HCT116 (cell line): ENCODE measurements at regions not wholly inside any gene's neighbourhood (a gene's known extent, or its start where the extent isn't known, plus 50 kb on each side); places are given as distances from the start of the nearest gene placed in this dataset.
"Not testable (repeated sequence)": the region's sequence is repeated elsewhere in the genome, so short reads cannot be mapped to it uniquely, and the experiment has no call there.

Experiments
- ATAC-seq: fragments of 200-7000 bp; cut with Tn5 transposase; 2 replicates; pipeline ENCODE4 v1.9.1; 2020; ENCODE audit warnings: mild to moderate bottlenecking, moderate library complexity
- BruUV-seq: library from RNA; stranded (reverse); fragments of 400-500 nt; replicated peaks from 2 replicates; lab custom pipeline; 2021; lab: Mats Ljungman, UMichigan
- CTCF ChIA-PET: fragments of 300-600 bp; sonication (Branson Sonifier 250); formaldehyde crosslinking; loops from one replicate; lab custom pipeline; 2021; ENCODE audit warnings: antibody characterized with exemption; lab: Charles Lee
- POLR2A ChIA-PET: fragments of 300-600, 350-600 bp; sonication (Branson Sonifier 250); formaldehyde crosslinking; loops from one replicate; lab custom pipeline; 2021; ENCODE audit warnings: antibody characterized with exemption; lab: Charles Lee
- RAD21 ChIA-PET, 2 experiments: fragments of 300-600 bp; sonication (Branson Sonifier 250); formaldehyde crosslinking; loops; one replicate each; lab custom pipeline; 2023; ENCODE audit warnings: low total read pairs in 2 of 2; ENCODE audit not compliant: uncharacterized antibody in 2 of 2, unreplicated experiment in 2 of 2, low non-redundant PET in 1 of 2; lab: Charles Lee
- DNase-seq: peaks from one replicate; pipeline ENCODE4 v3.0.0-alpha.2; 2010; ENCODE audit warnings: low read depth, low spot score
- H2AFZ ChIP-seq: fragments of 200-600 bp; shearing (Covaris generic), sonication (generic); 2 replicates; pipeline ENCODE4 v1.6.1; 2017; ENCODE audit warnings: low read depth, mixed run types, mixed read lengths, antibody characterized with exemption, low read length; ENCODE audit not compliant: poor library complexity, severe bottlenecking
- H3K27ac ChIP-seq: 2 replicates; pipeline ENCODE4 v1.5.1; 2012; ENCODE audit warnings: low read depth, low read length
- H3K27me3 ChIP-seq: fragments of 200-600 bp; sonication (generic); 2 replicates; pipeline ENCODE4 v1.6.1; 2016; ENCODE audit warnings: mixed run types, low read length, mixed read lengths; ENCODE audit not compliant: insufficient read depth
- H3K36me3 ChIP-seq, 2 experiments: fragments of 200-500 bp in 1 of 2; fragments of 200-600 bp in 1 of 2; sonication (Bioruptor generic) in 1 of 2; sonication (generic) in 1 of 2; 2 replicates each; pipeline versions ENCODE4 v1.5.1 to v1.6.1; 2014 to 2016; ENCODE audit warnings: low read length in 2 of 2, inconsistent platforms in 1 of 2, mixed read lengths in 1 of 2, mixed run types in 1 of 2; ENCODE audit not compliant: insufficient read depth in 2 of 2, control insufficient read depth in 1 of 2
- H3K4me1 ChIP-seq, 2 experiments: fragments of 200-600 bp in 1 of 2; sonication (generic) in 1 of 2; 2 replicates each; pipeline versions ENCODE4 v1.5.1 to v1.6.1; 2012 to 2017; ENCODE audit warnings: low read length in 2 of 2, inconsistent platforms in 1 of 2, mild to moderate bottlenecking in 1 of 2, mixed read lengths in 1 of 2, mixed run types in 1 of 2, moderate library complexity in 1 of 2; ENCODE audit not compliant: insufficient read depth in 2 of 2, control insufficient read depth in 1 of 2
- H3K4me2 ChIP-seq: fragments of 200-600 bp; sonication (generic); 2 replicates; pipeline ENCODE4 v1.6.1; 2017; ENCODE audit warnings: mixed run types, low read length, mixed read lengths
- H3K4me3 ChIP-seq, 2 experiments: fragments of 200-600 bp in 1 of 2; sonication (generic) in 1 of 2; replicated peaks in 1 of 2; 2 replicates each; pipeline ENCODE4 v1.5.1; 2011 to 2016; ENCODE audit warnings: low read length in 2 of 2, control low read depth in 1 of 2, low read depth in 1 of 2, mild to moderate bottlenecking in 1 of 2, mixed read lengths in 1 of 2, mixed run types in 1 of 2
- H3K79me2 ChIP-seq: fragments of 200-600 bp; sonication (generic); 2 replicates; pipeline ENCODE4 v1.6.1; 2017; ENCODE audit warnings: mild to moderate bottlenecking, mixed run types, low read length, moderate library complexity, mixed read lengths; ENCODE audit not compliant: insufficient read depth
- H3K9ac ChIP-seq: fragments of 200-600 bp; sonication (generic); 2 replicates; pipeline ENCODE4 v1.6.1; 2016; ENCODE audit warnings: low read length, mixed read lengths
- H3K9me2 ChIP-seq: fragments of 200-600 bp; sonication (generic), shearing (Covaris generic); 2 replicates; pipeline ENCODE4 v1.6.1; 2017; ENCODE audit warnings: mixed run types, mild to moderate bottlenecking, moderate library complexity; ENCODE audit not compliant: insufficient read depth
- H3K9me3 ChIP-seq, 2 experiments: fragments of 200-500 bp in 1 of 2; fragments of 200-600 bp in 1 of 2; sonication (Bioruptor generic) in 1 of 2; sonication (generic) in 1 of 2; 2 replicates each; pipeline ENCODE4 v1.6.1; 2014 to 2017; ENCODE audit warnings: low read length in 2 of 2, mixed read lengths in 2 of 2, inconsistent platforms in 1 of 2, low read depth in 1 of 2, mild to moderate bottlenecking in 1 of 2, mixed run types in 1 of 2, moderate library complexity in 1 of 2; ENCODE audit not compliant: control insufficient read depth in 1 of 2, insufficient read depth in 1 of 2
- H4K20me1 ChIP-seq: fragments of 200-600 bp; sonication (generic), shearing (Covaris generic); 2 replicates; pipeline ENCODE4 v1.6.1; 2017; ENCODE audit warnings: mixed run types, mild to moderate bottlenecking, moderate library complexity; ENCODE audit not compliant: insufficient read depth
- CEBPB ChIP-seq: IDR thresholded peaks from 2 replicates; pipeline ENCODE4 v1.6.1; 2012; ENCODE audit warnings: low read depth
- EGR1 ChIP-seq: IDR thresholded peaks from 2 replicates; pipeline ENCODE4 v1.6.1; 2012; ENCODE audit warnings: low read depth
- EZH2phosphoT487 ChIP-seq: fragments of 200-600 bp; IDR thresholded peaks from 2 replicates; pipeline ENCODE4 v1.6.1; 2018; ENCODE audit warnings: antibody characterized with exemption, borderline replicate concordance
- FOSL1 ChIP-seq: IDR thresholded peaks from 2 replicates; pipeline ENCODE4 v1.6.1; 2012; ENCODE audit warnings: low read depth
- POLR2A ChIP-seq: IDR thresholded peaks from 2 replicates; pipeline ENCODE4 v1.7.0; 2011; ENCODE audit warnings: borderline replicate concordance; ENCODE audit not compliant: insufficient read depth, insufficient read length; ENCODE audit errors: extremely low read depth
- POLR2AphosphoS5 ChIP-seq: IDR thresholded peaks from 2 replicates; pipeline ENCODE4 v1.6.1; 2011; ENCODE audit warnings: mild to moderate bottlenecking, low read depth, low read length, moderate library complexity
- RAD21 ChIP-seq: IDR thresholded peaks from 2 replicates; pipeline ENCODE4 v1.6.1; 2012; ENCODE audit warnings: low read depth, mild to moderate bottlenecking
- YY1 ChIP-seq: IDR thresholded peaks from 2 replicates; pipeline ENCODE4 v1.6.1; 2011; ENCODE audit warnings: low read length, low read depth, moderate library complexity, mild to moderate bottlenecking; ENCODE audit not compliant: insufficient replicate concordance; ENCODE audit errors: extremely low read depth
- ZFX ChIP-seq: fragments of 450-650 bp; IDR thresholded peaks from 2 replicates; pipeline ENCODE4 v1.6.1; 2017
- ZNF274 ChIP-seq: fragments of 200-500 bp; sonication (Bioruptor generic); IDR thresholded peaks from 2 replicates; pipeline ENCODE4 v1.6.1; 2014; ENCODE audit warnings: mild to moderate bottlenecking, low read depth, low read length, inconsistent platforms
- intact Hi-C: fragments of 100-400 bp; cut with micrococcal nuclease; formaldehyde crosslinking; loops from 2 replicates; pipeline ENCODE4 v1.10.0; 2022

- Histone ChIP-seq H3K36me3 (no peaks in the 10 kb centered on the region), H4K20me1 (no peaks in the 10 kb centered on the region), H3K4me2 (no peak overlapping the region), H2AFZ (no peak overlapping the region), H3K4me3 (no peak overlapping the region), H3K9me2 (no peaks in the 10 kb centered on the region), H3K4me1 (no peaks in the 10 kb centered on the region), H3K27me3 (no peaks in the 10 kb centered on the region), H3K27ac (no peak overlapping the region), H3K9ac (no peak overlapping the region), H3K9me3 (peaks cover 0 to 4% of the 10 kb centered on the region in 2 experiments; a peak in 1 of 4 replicates), H3K79me2 (no peaks in the 10 kb centered on the region)
- intact Hi-C loops, result loop anchor here (1.0 to 10.0 kb wide), 2 partner anchors 342 to 526 kb away; no protein-coding TSS in a partner anchor
- no peak for ATAC-seq
- ChIA-PET CTCF (interaction anchor here (0.7 to 1.6 kb wide), 9 partner anchors 10 to 528 kb away, joined by 3 to 11 read pairs (median 4); no protein-coding TSS in a partner anchor), RAD21 (interaction anchor here in 1 of 2 experiments (0.9 kb wide), 1 partner anchor 528 kb away, joined by 3 read pairs; no protein-coding TSS in a partner anchor), POLR2A (no interaction called here)
- no peak for DNase-seq
- TF ChIP-seq FOSL1 (no peak), ZNF274 (no peak), EZH2phosphoT487 (no peak), CEBPB (no peak), EGR1 (no peak), POLR2AphosphoS5 (no peak), YY1 (no peak), RAD21 (no peak), POLR2A (no peak), ZFX (no peak)
- no TSS peak for BruUV-seq
Observed at GRCh38 chr13:78121001-78121400, 202.4 kb upstream of the EDNRB start.

- H3K4me3 ChIP-seq, CTCF ChIA-PET, ATAC-seq: not testable (repeated sequence)
Observed at GRCh38 chr13:78120144-78120543, 201.5 kb upstream of the EDNRB start.

GRCh38 chr13:78117070-78117469 lies 198.4 kb upstream of the EDNRB start:
- H3K36me3 ChIP-seq, BruUV-seq, H4K20me1 ChIP-seq, RAD21 ChIA-PET, H3K4me2 ChIP-seq, ATAC-seq, H3K4me1 ChIP-seq, H3K9me2 ChIP-seq, DNase-seq, H3K9me3 ChIP-seq, intact Hi-C loops, H3K79me2 ChIP-seq, H3K4me3 ChIP-seq, H2AFZ ChIP-seq, H3K9ac ChIP-seq, POLR2A ChIA-PET, H3K27me3 ChIP-seq, H3K27ac ChIP-seq, CTCF ChIA-PET: not testable (repeated sequence)

More at GRCh38 chr13:78120144-78120543, 201.5 kb upstream of the EDNRB start:
- BruUV-seq, H2AFZ ChIP-seq, H3K79me2 ChIP-seq, H4K20me1 ChIP-seq, H3K27ac ChIP-seq, H3K27me3 ChIP-seq, POLR2A ChIA-PET, H3K9me2 ChIP-seq, H3K9me3 ChIP-seq, RAD21 ChIA-PET, DNase-seq, H3K9ac ChIP-seq, H3K4me1 ChIP-seq, H3K36me3 ChIP-seq, H3K4me2 ChIP-seq: not testable (repeated sequence)
- intact Hi-C loops, result loop anchor here (10.0 kb wide), 1 partner anchor 525 kb away; no protein-coding TSS in a partner anchor
